ENCODE measurements at regions not wholly inside any gene's neighbourhood (a gene's known extent, or its start where the extent isn't known, plus 50 kb on each side); places are given as distances from the start of the nearest gene placed in this dataset.

DNA sequence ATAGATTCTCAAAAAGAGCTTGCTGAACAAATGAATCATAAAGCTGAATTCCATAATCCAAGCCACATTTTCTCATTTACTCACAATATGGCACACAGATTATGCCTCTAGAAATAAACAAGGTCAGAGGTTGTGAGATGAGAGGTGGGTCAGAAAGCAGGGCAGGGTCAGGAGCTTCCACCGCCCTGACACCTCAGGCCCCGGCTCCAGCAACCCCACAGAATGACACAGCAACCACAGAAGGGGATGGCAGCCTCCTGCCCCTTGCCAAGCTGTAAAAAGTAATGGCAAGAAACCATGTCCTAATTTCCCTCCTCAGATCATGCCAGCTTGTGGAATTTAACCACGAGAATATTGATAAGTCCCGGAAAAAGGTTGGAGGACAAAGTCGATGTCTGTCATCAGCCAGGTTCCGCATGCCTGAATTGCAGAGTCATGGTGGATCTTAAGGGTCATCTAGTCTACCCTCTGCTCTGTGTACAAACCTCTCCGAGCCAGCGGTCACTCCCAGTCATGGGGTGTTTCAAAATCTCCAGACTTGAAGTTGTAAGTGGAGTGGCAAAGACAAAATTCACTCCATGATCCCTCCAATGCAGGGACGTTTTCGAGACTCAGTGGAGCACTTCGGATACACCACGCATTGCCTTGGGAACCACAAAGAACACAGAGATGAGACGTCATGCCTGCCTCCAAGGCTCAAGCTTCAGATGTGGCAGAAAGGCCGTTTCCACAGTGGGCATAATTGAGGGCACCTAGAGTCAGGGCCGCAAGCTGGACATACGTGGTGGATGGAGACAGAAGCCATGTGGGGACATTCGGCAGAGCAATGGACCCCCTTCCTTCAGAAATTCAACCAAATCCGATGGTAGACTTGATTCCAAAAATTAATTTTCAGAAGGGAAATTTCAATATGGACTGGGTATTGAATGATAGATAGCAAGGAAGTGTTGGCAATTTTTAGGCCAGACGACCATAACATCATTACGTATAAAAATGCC is 254.0 kb downstream of the TOMM20 start:
- no peak for DNase-seq
- Histone ChIP-seq H3K9me3 (no peaks in the 10 kb centered on the region), H3K9ac (no peak overlapping the region), H3K4me1 (ENCODE audit: control insufficient read depth in 1 of 2, insufficient read depth in 2 of 2, low read depth in 1 of 2, low read length in 1 of 2) (no peaks in the 10 kb centered on the region; a peak in 1 of 4 replicates), H3K27me3 (ENCODE audit: insufficient read depth) (no peaks in the 10 kb centered on the region), H4K20me1 (ENCODE audit: insufficient read depth) (no peaks in the 10 kb centered on the region), H3K79me2 (ENCODE audit: insufficient read depth) (no peaks in the 10 kb centered on the region), H3K27ac (ENCODE audit: low read depth in 2 of 2, low read length in 1 of 2) (no peak overlapping the region), H3F3A (replicated peaks; ENCODE audit: insufficient read depth) (no peaks in the 10 kb centered on the region), H3K4me3 (ENCODE audit: low read depth in 2 of 2, low read length in 1 of 2) (no peak overlapping the region), H2AFZ (ENCODE audit: low read depth) (no peak overlapping the region; the same call in 1 of the 2 replicates), H3K36me3 (replicated peaks in 1 of 2; ENCODE audit: control insufficient read depth in 1 of 2, insufficient read depth in 2 of 2, low read length in 1 of 2) (no peaks in the 10 kb centered on the region), H3K4me2 (no peak overlapping the region), H3K9me2 (no peaks in the 10 kb centered on the region)
- POLR2A ChIA-PET: no interaction called here
- WGBS (ENCODE audit: low lambda C conversion rate): 91% methylated on average over 20 of the region's 20 CpGs
- TF ChIP-seq RAD21 (IDR thresholded peaks at IDR 0.05; ENCODE audit: low read length) (no peak), NFIC (IDR thresholded peaks at IDR 0.05; ENCODE audit: borderline replicate concordance) (no peak), ELF1 (IDR thresholded peaks at IDR 0.05) (no peak), RFX5 (IDR thresholded peaks at IDR 0.05; ENCODE audit: low read length) (no peak), GATA2 (CRISPR knock-in tag; IDR thresholded peaks at IDR 0.05) (no peak), YY1 (IDR thresholded peaks at IDR 0.05; ENCODE audit: low read depth) (no peak), RXRA (IDR thresholded peaks at IDR 0.05; ENCODE audit: borderline replicate concordance, low read depth) (no peak), SMC3 (IDR thresholded peaks at IDR 0.05; ENCODE audit: low read depth, low read length) (no peak), JUND (IDR thresholded peaks at IDR 0.05) (no peak), POLR2AphosphoS5 (IDR thresholded peaks at IDR 0.05; ENCODE audit: low read depth, low read length) (no peak)
- TF ChIP-seq, protein P1, sequence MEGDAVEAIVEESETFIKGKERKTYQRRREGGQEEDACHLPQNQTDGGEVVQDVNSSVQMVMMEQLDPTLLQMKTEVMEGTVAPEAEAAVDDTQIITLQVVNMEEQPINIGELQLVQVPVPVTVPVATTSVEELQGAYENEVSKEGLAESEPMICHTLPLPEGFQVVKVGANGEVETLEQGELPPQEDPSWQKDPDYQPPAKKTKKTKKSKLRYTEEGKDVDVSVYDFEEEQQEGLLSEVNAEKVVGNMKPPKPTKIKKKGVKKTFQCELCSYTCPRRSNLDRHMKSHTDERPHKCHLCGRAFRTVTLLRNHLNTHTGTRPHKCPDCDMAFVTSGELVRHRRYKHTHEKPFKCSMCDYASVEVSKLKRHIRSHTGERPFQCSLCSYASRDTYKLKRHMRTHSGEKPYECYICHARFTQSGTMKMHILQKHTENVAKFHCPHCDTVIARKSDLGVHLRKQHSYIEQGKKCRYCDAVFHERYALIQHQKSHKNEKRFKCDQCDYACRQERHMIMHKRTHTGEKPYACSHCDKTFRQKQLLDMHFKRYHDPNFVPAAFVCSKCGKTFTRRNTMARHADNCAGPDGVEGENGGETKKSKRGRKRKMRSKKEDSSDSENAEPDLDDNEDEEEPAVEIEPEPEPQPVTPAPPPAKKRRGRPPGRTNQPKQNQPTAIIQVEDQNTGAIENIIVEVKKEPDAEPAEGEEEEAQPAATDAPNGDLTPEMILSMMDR (IDR thresholded peaks at IDR 0.05): no peak
- CTCF ChIA-PET: no interaction called here

DNA sequence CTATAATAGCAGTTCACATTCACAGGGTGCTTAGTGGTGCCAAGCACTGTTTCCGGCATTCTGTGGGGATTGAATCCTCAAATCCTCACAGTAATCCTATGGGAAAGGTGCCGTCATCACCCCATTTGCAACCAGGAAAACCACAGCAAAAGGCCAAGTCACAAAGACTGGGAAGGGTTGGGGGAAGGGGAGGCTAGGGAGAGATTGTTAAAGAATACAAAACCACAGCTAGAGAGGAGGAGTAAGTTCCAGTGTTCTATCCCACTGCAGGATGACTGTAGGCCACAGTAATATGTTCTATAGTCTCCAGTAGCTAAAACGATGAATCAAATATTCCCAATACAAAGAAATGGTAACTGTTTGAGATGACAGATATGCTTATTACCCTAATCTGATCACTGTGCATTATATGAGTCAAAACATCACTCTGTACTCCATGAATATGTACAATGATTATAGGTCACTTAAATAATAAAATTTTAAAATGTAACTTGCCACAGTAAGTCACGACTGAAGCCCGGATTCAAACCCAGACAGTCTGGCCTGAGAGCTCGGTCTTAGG is 256.8 kb downstream of the TOMM20 start:
- H4K20me1 ChIP-seq (ENCODE audit: insufficient read depth): no peaks in the 10 kb centered on the region
- H3K9me2 ChIP-seq: no peaks in the 10 kb centered on the region
- no peak overlapping the region for H3K4me2 ChIP-seq
- no peak for DNase-seq
- no peaks in the 10 kb centered on the region for H3K9me3 ChIP-seq
- POLR2A ChIA-PET: no interaction called here
- WGBS (ENCODE audit: low lambda C conversion rate): 80% methylated on average over 6 of the region's 6 CpGs
- no peaks in the 10 kb centered on the region for H3K27me3 ChIP-seq (ENCODE audit: insufficient read depth)
- no peaks in the 10 kb centered on the region for H3K36me3 ChIP-seq (replicated peaks in 1 of 2; ENCODE audit: control insufficient read depth in 1 of 2, insufficient read depth in 2 of 2, low read length in 1 of 2)
- peaks cover 0 to 6% of the 10 kb centered on the region in 2 experiments; a peak in 1 of 4 replicates for H3K4me1 ChIP-seq (ENCODE audit: control insufficient read depth in 1 of 2, insufficient read depth in 2 of 2, low read depth in 1 of 2, low read length in 1 of 2)
- CTCF ChIA-PET: interaction anchor here (1.5 kb wide), 1 partner anchor 85 kb away, joined by 4 read pairs; no protein-coding TSS in a partner anchor
- no peaks in the 10 kb centered on the region for H3K79me2 ChIP-seq (ENCODE audit: insufficient read depth)
- H3K4me3 ChIP-seq (ENCODE audit: low read depth in 2 of 2, low read length in 1 of 2): no peak overlapping the region
- H3F3A ChIP-seq (replicated peaks; ENCODE audit: insufficient read depth): no peaks in the 10 kb centered on the region
- H3K27ac ChIP-seq (ENCODE audit: low read depth in 2 of 2, low read length in 1 of 2): no peak overlapping the region
- H2AFZ ChIP-seq (ENCODE audit: low read depth): peak overlapping the region; percentile 42; the same call in 1 of the 2 replicates
- H3K9ac ChIP-seq: no peak overlapping the region
- TF ChIP-seq, protein P2, sequence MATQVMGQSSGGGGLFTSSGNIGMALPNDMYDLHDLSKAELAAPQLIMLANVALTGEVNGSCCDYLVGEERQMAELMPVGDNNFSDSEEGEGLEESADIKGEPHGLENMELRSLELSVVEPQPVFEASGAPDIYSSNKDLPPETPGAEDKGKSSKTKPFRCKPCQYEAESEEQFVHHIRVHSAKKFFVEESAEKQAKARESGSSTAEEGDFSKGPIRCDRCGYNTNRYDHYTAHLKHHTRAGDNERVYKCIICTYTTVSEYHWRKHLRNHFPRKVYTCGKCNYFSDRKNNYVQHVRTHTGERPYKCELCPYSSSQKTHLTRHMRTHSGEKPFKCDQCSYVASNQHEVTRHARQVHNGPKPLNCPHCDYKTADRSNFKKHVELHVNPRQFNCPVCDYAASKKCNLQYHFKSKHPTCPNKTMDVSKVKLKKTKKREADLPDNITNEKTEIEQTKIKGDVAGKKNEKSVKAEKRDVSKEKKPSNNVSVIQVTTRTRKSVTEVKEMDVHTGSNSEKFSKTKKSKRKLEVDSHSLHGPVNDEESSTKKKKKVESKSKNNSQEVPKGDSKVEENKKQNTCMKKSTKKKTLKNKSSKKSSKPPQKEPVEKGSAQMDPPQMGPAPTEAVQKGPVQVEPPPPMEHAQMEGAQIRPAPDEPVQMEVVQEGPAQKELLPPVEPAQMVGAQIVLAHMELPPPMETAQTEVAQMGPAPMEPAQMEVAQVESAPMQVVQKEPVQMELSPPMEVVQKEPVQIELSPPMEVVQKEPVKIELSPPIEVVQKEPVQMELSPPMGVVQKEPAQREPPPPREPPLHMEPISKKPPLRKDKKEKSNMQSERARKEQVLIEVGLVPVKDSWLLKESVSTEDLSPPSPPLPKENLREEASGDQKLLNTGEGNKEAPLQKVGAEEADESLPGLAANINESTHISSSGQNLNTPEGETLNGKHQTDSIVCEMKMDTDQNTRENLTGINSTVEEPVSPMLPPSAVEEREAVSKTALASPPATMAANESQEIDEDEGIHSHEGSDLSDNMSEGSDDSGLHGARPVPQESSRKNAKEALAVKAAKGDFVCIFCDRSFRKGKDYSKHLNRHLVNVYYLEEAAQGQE (IDR thresholded peaks at IDR 0.05; ENCODE audit: low read depth, low read length): no peak
- TF ChIP-seq CHD2 (IDR thresholded peaks at IDR 0.05; ENCODE audit: low read length, partially characterized antibody) (no peak), RCOR1 (IDR thresholded peaks at IDR 0.05; ENCODE audit: low read length) (no peak), TCF12 (IDR thresholded peaks at IDR 0.05) (no peak), SIN3A (IDR thresholded peaks at IDR 0.05; ENCODE audit: borderline replicate concordance, low read depth, low read length) (no peak), RXRA (IDR thresholded peaks at IDR 0.05; ENCODE audit: borderline replicate concordance, low read depth) (no peak), FOXJ3 (CRISPR knock-in tag; IDR thresholded peaks at IDR 0.05) (no peak), ELF1 (IDR thresholded peaks at IDR 0.05) (no peak)
- TF ChIP-seq, protein P3, sequence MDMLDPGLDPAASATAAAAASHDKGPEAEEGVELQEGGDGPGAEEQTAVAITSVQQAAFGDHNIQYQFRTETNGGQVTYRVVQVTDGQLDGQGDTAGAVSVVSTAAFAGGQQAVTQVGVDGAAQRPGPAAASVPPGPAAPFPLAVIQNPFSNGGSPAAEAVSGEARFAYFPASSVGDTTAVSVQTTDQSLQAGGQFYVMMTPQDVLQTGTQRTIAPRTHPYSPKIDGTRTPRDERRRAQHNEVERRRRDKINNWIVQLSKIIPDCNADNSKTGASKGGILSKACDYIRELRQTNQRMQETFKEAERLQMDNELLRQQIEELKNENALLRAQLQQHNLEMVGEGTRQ (IDR thresholded peaks at IDR 0.05; ENCODE audit: borderline replicate concordance, low read depth, low read length): no peak
- TF ChIP-seq, protein P4, sequence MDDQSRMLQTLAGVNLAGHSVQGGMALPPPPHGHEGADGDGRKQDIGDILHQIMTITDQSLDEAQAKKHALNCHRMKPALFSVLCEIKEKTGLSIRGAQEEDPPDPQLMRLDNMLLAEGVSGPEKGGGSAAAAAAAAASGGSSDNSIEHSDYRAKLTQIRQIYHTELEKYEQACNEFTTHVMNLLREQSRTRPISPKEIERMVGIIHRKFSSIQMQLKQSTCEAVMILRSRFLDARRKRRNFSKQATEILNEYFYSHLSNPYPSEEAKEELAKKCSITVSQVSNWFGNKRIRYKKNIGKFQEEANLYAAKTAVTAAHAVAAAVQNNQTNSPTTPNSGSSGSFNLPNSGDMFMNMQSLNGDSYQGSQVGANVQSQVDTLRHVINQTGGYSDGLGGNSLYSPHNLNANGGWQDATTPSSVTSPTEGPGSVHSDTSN (IDR thresholded peaks at IDR 0.05): no peak

Data from SK-N-SH (cell line).